ENCODE measurements at regions not wholly inside any gene's neighbourhood (a gene's known extent, or its start where the extent isn't known, plus 50 kb on each side); places are given as distances from the start of the nearest gene placed in this dataset.

- TF ChIP-seq CTCF (IDR thresholded peaks at IDR 0.05; ENCODE audit: insufficient read depth, low read depth, low read length), result no peak
- ChIA-PET POLR2A (no interaction called here), CTCF (no interaction called here)
- Histone ChIP-seq H3K4me3 (ENCODE audit: low read depth, low read length) (no peak overlapping the region), H3K36me3 (ENCODE audit: control insufficient read depth, insufficient read depth, low read length) (no peaks in the 10 kb centered on the region), H3K27me3 (ENCODE audit: control insufficient read depth, insufficient read depth, low read length) (no peaks in the 10 kb centered on the region)
- no peak for DNase-seq (ENCODE audit: low read depth)
Observed at GRCh38 chr12:131589966-131590365, 120.9 kb upstream of the SFSWAP start.

GRCh38 chr12:131591136-131591535 lies 119.8 kb upstream of the SFSWAP start:
- CTCF ChIA-PET, result no interaction called here

DNA sequence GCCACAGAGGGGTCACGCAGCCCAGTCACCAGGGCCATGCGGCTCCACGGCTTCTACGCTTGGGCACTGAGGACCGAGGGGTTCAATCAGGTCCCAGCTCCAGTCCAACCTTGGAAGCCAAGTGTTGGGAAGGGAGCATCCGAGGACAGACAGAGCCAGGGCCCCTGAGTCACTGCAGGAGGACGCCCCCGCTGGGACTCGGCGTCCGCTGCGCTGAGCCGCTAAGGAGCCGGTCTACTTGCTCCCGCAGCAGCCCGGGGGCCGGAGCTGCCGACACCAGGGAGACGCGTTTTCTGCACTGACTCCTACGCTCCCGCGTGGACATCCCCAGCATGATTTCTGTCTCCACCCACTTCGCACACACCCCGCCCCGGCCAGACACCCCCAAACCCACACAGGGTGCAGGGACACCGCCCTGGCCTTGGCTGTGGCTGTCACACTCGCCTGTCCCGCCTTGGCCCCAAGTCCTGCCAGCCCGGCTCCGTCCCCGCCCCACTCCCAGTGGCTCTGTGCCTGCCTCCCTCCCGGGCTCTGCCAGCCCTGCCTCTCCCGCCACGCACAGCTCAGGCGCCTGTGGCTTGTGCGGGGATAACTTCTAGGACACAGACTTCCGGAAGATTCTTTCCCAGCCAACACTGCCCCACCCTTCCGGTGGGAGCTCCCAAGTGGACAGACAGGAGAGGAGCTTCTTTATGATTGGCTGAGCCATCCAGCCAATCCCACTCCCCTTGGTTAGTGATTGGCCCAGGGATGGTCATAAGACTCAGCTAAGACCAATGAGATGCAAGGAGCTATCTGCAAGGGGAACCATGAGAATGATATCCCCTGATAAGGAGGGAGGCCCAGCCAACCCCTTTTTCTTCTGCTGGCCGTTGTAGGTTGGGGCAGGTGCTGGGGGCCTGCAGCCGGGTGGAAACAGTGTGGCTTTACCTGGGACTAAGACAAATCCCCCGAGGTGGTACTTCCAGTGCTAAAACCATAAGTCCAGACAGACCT lies 118.9 kb upstream of the SFSWAP start:
- no peaks in the 10 kb centered on the region for H3K36me3 ChIP-seq (ENCODE audit: control insufficient read depth, insufficient read depth, low read length)
- no peak overlapping the region for H3K4me3 ChIP-seq (ENCODE audit: low read depth, low read length)
- POLR2A ChIA-PET, result no interaction called here
- no peak for TF ChIP-seq CTCF (IDR thresholded peaks at IDR 0.05; ENCODE audit: insufficient read depth, low read depth, low read length)
- DNase-seq (ENCODE audit: low read depth), result no peak
- no peaks in the 10 kb centered on the region for H3K27me3 ChIP-seq (ENCODE audit: control insufficient read depth, insufficient read depth, low read length)
- CTCF ChIA-PET, result no interaction called here

More at GRCh38 chr12:131591136-131591535, 119.8 kb upstream of the SFSWAP start:
- POLR2A ChIA-PET, result no interaction called here
- Histone ChIP-seq H3K27me3 (ENCODE audit: control insufficient read depth, insufficient read depth, low read length) (no peaks in the 10 kb centered on the region), H3K36me3 (ENCODE audit: control insufficient read depth, insufficient read depth, low read length) (no peaks in the 10 kb centered on the region), H3K4me3 (ENCODE audit: low read depth, low read length) (no peak overlapping the region)
- no peak for TF ChIP-seq CTCF (IDR thresholded peaks at IDR 0.05; ENCODE audit: insufficient read depth, low read depth, low read length)
- DNase-seq (ENCODE audit: low read depth), result no peak

DNA sequence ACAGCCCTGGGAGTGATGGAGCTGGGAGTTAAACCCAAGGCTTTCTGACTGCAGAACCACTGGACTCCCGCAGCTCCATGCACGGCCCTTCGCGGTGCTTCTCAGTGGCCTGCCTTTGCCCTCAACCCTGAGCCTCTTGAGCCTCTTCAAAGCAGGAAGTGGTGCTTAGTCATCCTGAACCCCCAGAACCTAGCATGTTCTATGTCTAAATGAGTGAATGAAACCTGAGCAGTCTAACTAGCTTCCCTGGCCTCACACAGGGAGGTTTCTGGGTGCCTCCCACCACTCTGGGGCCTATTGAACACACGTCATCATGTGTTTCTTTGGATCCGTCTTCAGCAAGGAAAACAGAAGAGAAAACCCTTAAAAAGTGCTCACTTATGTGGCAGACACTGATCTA lies 117.9 kb upstream of the SFSWAP start:
- POLR2A ChIA-PET, result no interaction called here
- no peak for DNase-seq (ENCODE audit: low read depth)
- TF ChIP-seq CTCF (IDR thresholded peaks at IDR 0.05; ENCODE audit: insufficient read depth, low read depth, low read length), result no peak
- no peaks in the 10 kb centered on the region for H3K36me3 ChIP-seq (ENCODE audit: control insufficient read depth, insufficient read depth, low read length)
- H3K4me3 ChIP-seq (ENCODE audit: low read depth, low read length), result no peak overlapping the region
- no peaks in the 10 kb centered on the region for H3K27me3 ChIP-seq (ENCODE audit: control insufficient read depth, insufficient read depth, low read length)
- CTCF ChIA-PET, result no interaction called here

- no peak for DNase-seq (ENCODE audit: low read depth)
- no peak for TF ChIP-seq CTCF (IDR thresholded peaks at IDR 0.05; ENCODE audit: insufficient read depth, low read depth, low read length)
- ChIA-PET POLR2A (no interaction called here), CTCF (no interaction called here)
- Histone ChIP-seq H3K4me3 (ENCODE audit: low read depth, low read length) (no peak overlapping the region), H3K27me3 (ENCODE audit: control insufficient read depth, insufficient read depth, low read length) (no peaks in the 10 kb centered on the region), H3K36me3 (ENCODE audit: control insufficient read depth, insufficient read depth, low read length) (no peaks in the 10 kb centered on the region)
Observed at GRCh38 chr12:131593406-131593805, 117.5 kb upstream of the SFSWAP start.
